Right lobe of liver (tissue), 6 donors: ENCODE measurements at regions not wholly inside any gene's neighbourhood (a gene's known extent, or its start where the extent isn't known, plus 50 kb on each side); places are given as distances from the start of the nearest gene placed in this dataset.

Experiments used
- ATAC-seq, 4 donors: fragments of 200-7000 bp; cut with Tn5 transposase; one replicate each; pipeline ENCODE4 v1.9.1; 2020; ENCODE audit warnings: mild to moderate bottlenecking in 4 of 4, moderate library complexity in 4 of 4
- DNase-seq, 3 donors: peaks; one replicate each; pipeline ENCODE4 v3.0.0-alpha.2; 2020
- H3K27ac ChIP-seq, 3 donors: fragments of 200-600 bp; one replicate each; pipeline ENCODE4 v1.8.0; 2022
- H3K27me3 ChIP-seq, 2 donors: fragments of 200-600 bp; one replicate each; pipeline ENCODE4 v1.8.0; 2022
- H3K36me3 ChIP-seq, 4 donors: fragments of 200-600 bp; sonication (generic) in 1 of 4; one replicate each; pipeline versions ENCODE4 v1.5.1 to v1.8.0; 2017 to 2022; ENCODE audit warnings: control low read depth in 1 of 4
- H3K4me1 ChIP-seq, 4 donors: fragments of 200-600 bp; sonication (generic) in 1 of 4; one replicate each; pipeline versions ENCODE4 v1.5.1 to v1.8.0; 2017 to 2022; ENCODE audit warnings: control low read depth in 1 of 4
- H3K4me3 ChIP-seq, 3 donors: fragments of 200-600 bp; one replicate each; pipeline ENCODE4 v1.8.0; 2022
- H3K9me3 ChIP-seq, 4 donors: fragments of 200-600 bp; sonication (generic) in 1 of 4; one replicate each; pipeline versions ENCODE4 v1.5.1 to v1.8.0; 2017 to 2022; ENCODE audit warnings: control low read depth in 1 of 4
- CTCF ChIP-seq, 4 donors: fragments of 200-600 bp in 3 of 4; fragments of 450-650 bp in 1 of 4; IDR thresholded peaks; one replicate each; pipeline versions ENCODE4 v1.5.1 to v1.8.0; 2016 to 2022; ENCODE audit warnings: antibody characterized with exemption in 4 of 4, mild to moderate bottlenecking in 2 of 4
- POLR2A ChIP-seq: fragments of 450-650 bp; IDR thresholded peaks from one replicate; pipeline ENCODE4 v1.6.1; 2017; ENCODE audit warnings: antibody characterized with exemption, mild to moderate bottlenecking
- WGBS: methylation state at CpG from one replicate; pipeline ENCODE4 v1.1.6; 2018; ENCODE audit warnings: low coverage, low lambda C conversion rate; ENCODE audit not compliant: insufficient coverage; ENCODE audit errors: missing lambda C conversion rate; 5-methylcytosine and 5-hydroxymethylcytosine counted together
- intact Hi-C, 2 donors: fragments of 100-400 bp; cut with DNase I; formaldehyde crosslinking; loops; one replicate each; pipeline versions ENCODE4 v1.11.2 to v1.14.1; 2022
- donor health status: DM: no; HTN: yes; CAD: no.
- donor health status: DM: no; HTN: no; CAD: no.
- donor health status: DM: no; HTN: no; CAD: no.
- donor health status: DM: no; HTN: yes; CAD: no.
- donor health status: DM: no; HTN: yes; CAD: no.

DNA sequence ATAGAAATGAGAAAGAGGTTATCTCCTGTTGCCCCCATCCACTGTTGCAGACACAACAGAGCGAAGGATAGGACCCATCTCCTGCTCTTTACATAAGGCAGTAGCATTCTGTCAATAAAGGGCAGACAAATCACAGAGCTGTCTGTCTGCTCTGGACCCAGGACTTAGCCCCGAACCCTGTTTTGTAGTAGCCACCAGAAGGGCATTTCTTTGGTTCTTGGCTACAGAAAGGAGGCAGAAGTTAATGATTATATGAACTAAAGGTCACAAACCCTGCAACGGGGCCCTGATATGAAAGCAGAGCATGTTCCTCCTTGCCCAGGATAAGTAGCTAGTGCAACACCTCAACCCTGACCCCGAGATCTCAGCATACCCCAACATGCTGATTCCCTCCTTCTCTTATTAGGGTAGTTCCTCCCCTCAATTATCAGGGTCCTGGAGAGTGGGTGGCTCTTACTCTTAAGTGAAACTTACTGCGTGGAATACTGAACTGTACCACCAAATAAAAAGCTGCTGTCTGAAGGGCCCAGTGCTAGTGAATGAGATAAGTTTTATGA is 680.4 kb upstream of the SPRY2 start:
- 36% methylated on average over 5 of the region's 5 CpGs for WGBS
- H3K4me3 ChIP-seq, result no peak overlapping the region

GRCh38 chr13:81020010-81020409 is 679.1 kb upstream of the SPRY2 start:
- no peak for TF ChIP-seq POLR2A
- no peak for TF ChIP-seq CTCF (IDR thresholded peaks at IDR 0.05)
- WGBS, result 86% methylated on average over 2 of the region's 2 CpGs
- H3K27ac ChIP-seq, result no peak overlapping the region
- no peaks in the 10 kb centered on the region for H3K36me3 ChIP-seq
- ATAC-seq (no peak), DNase-seq (no peak)
- no peaks in the 10 kb centered on the region for H3K27me3 ChIP-seq
- no peaks in the 10 kb centered on the region for H3K9me3 ChIP-seq
- no peaks in the 10 kb centered on the region for H3K4me1 ChIP-seq
- intact Hi-C loops, result no loop called here
- no peak overlapping the region for H3K4me3 ChIP-seq

More for the DNA sequence above, 680.4 kb upstream of the SPRY2 start:
- no peak for TF ChIP-seq POLR2A
- no peak for TF ChIP-seq CTCF (IDR thresholded peaks at IDR 0.05)
- peak; percentile 85 to 94 (median 90) for ATAC-seq
- intact Hi-C loops, result no loop called here
- DNase-seq, result peak in 1 of 3 donors; percentile 56
- Histone ChIP-seq H3K36me3 (no peaks in the 10 kb centered on the region), H3K9me3 (no peaks in the 10 kb centered on the region), H3K27ac (no peak overlapping the region), H3K4me1 (no peaks in the 10 kb centered on the region), H3K27me3 (no peaks in the 10 kb centered on the region)

DNA sequence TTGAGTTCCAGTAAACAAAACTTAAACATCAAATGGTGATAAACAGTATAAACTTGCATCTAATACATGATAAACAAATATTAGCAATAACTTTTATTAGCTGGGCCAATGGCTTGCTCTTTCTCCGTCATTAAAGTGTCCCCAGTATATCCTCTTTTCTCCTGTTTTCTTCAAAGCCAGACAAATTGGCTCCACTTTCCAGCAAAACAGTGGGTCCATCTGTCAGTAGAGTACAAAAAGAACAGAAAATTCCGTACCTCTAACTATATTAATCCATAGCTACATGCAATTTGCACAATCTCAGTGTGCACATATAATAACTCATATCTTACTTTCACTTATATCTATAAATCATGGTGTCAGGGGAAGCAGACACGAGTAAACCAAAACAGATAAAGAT is 678.0 kb upstream of the SPRY2 start:
- WGBS, result 52% methylated on average over 3 of the region's 3 CpGs
- Histone ChIP-seq H3K4me3 (no peak overlapping the region), H3K27ac (no peak overlapping the region), H3K9me3 (no peaks in the 10 kb centered on the region), H3K27me3 (no peaks in the 10 kb centered on the region), H3K4me1 (no peaks in the 10 kb centered on the region), H3K36me3 (no peaks in the 10 kb centered on the region)
- no peak for DNase-seq
- ATAC-seq, result no peak
- intact Hi-C loops, result no loop called here
- TF ChIP-seq POLR2A (no peak), CTCF (IDR thresholded peaks at IDR 0.05) (no peak)

GRCh38 chr13:81017513-81018152 is 676.7 kb upstream of the SPRY2 start:
- no peaks in the 10 kb centered on the region for H3K9me3 ChIP-seq
- no peak overlapping the region for H3K27ac ChIP-seq
- WGBS, result 15% methylated on average over 4 of the region's 4 CpGs
- intact Hi-C loops, result no loop called here
- no peak for DNase-seq
- H3K4me3 ChIP-seq, result peak overlapping the region in 2 of 3 donors; percentile 2 to 20
- H3K36me3 ChIP-seq, result no peaks in the 10 kb centered on the region
- peak; percentile 78 to 90 (median 82) for ATAC-seq
- TF ChIP-seq POLR2A (no peak), CTCF (IDR thresholded peaks at IDR 0.05) (peak; percentile 52 to 68 (median 63))
- H3K27me3 ChIP-seq, result no peaks in the 10 kb centered on the region
- H3K4me1 ChIP-seq, result no peaks in the 10 kb centered on the region
